HEK293T (cell line): ENCODE measurements at regions not wholly inside any gene's neighbourhood (a gene's known extent, or its start where the extent isn't known, plus 50 kb on each side); places are given as distances from the start of the nearest gene placed in this dataset.

ENCODE experiments used
- CTCF ChIA-PET: fragments of 350-600 bp; formaldehyde crosslinking; extraction: SDS; loops from one replicate; lab custom pipeline; 2021; ENCODE audit warnings: antibody characterized with exemption, inconsistent platforms; lab: Yijun Ruan, JAX
- POLR2A ChIA-PET: fragments of 350-600 bp; formaldehyde crosslinking; extraction: SDS; loops from one replicate; lab custom pipeline; 2020; ENCODE audit warnings: antibody characterized with exemption, inconsistent platforms; lab: Yijun Ruan, JAX
- DNase-seq: peaks from one replicate; pipeline ENCODE4 v3.0.0; 2012; ENCODE audit warnings: mixed read lengths; ENCODE audit errors: extremely low spot score
- ARNT ChIP-seq: fragments of 450-650 bp; IDR thresholded peaks from 2 replicates; pipeline ENCODE4 v1.6.1; 2017; ENCODE audit warnings: mild to moderate bottlenecking
- BHLHE40 ChIP-seq: fragments of 450-650 bp; IDR thresholded peaks from 2 replicates; pipeline ENCODE4 v1.6.1; 2016; ENCODE audit warnings: mild to moderate bottlenecking, moderate library complexity, borderline replicate concordance
- CTBP1 ChIP-seq: fragments of 450-650 bp; IDR thresholded peaks from 2 replicates; pipeline ENCODE4 v1.6.1; 2016; ENCODE audit warnings: borderline replicate concordance
- ELF4 ChIP-seq: fragments of 450-650 bp; IDR thresholded peaks from 2 replicates; pipeline ENCODE4 v1.6.1; 2017; ENCODE audit warnings: antibody characterized with exemption
- FOXA1 ChIP-seq: fragments of 450-650 bp; IDR thresholded peaks from 2 replicates; pipeline ENCODE4 v1.6.1; 2016; ENCODE audit warnings: mild to moderate bottlenecking
- FOXK2 ChIP-seq: fragments of 450-650 bp; IDR thresholded peaks from 2 replicates; pipeline ENCODE4 v1.6.1; 2016; ENCODE audit warnings: mild to moderate bottlenecking
- FOXM1 ChIP-seq: fragments of 450-650 bp; IDR thresholded peaks from 2 replicates; pipeline ENCODE4 v1.6.1; 2017; ENCODE audit warnings: mild to moderate bottlenecking, borderline replicate concordance
- HDGF ChIP-seq: fragments of 450-650 bp; IDR thresholded peaks from 2 replicates; pipeline ENCODE4 v1.6.1; 2017; ENCODE audit warnings: antibody characterized with exemption, borderline replicate concordance
- L3MBTL2 ChIP-seq: fragments of 450-650 bp; conservative IDR thresholded peaks from 2 replicates; pipeline ENCODE4 v1.6.1; 2016; ENCODE audit warnings: mild to moderate bottlenecking
- LEF1 ChIP-seq: fragments of 450-650 bp; IDR thresholded peaks from 2 replicates; pipeline ENCODE4 v1.6.1; 2017; ENCODE audit warnings: mild to moderate bottlenecking, borderline replicate concordance
- NFRKB ChIP-seq: fragments of 450-650 bp; IDR thresholded peaks from 2 replicates; pipeline ENCODE4 v1.6.1; 2016; ENCODE audit warnings: mild to moderate bottlenecking, moderate library complexity
- PKNOX1 ChIP-seq: fragments of 450-650 bp; IDR thresholded peaks from 2 replicates; pipeline ENCODE4 v1.6.1; 2016
- SP1 ChIP-seq: fragments of 450-650 bp; IDR thresholded peaks from 2 replicates; pipeline ENCODE4 v1.6.1; 2017
- SUZ12 ChIP-seq: fragments of 450-650 bp; IDR thresholded peaks from 2 replicates; pipeline ENCODE4 v1.6.1; 2016; ENCODE audit warnings: mild to moderate bottlenecking
- TARDBP ChIP-seq: fragments of 450-650 bp; IDR thresholded peaks from 2 replicates; pipeline ENCODE4 v1.6.1; 2016
- ZNF384 ChIP-seq: fragments of 450-650 bp; IDR thresholded peaks from 2 replicates; pipeline ENCODE4 v1.6.1; 2016

- no peak for DNase-seq
- CTCF ChIA-PET: no interaction called here
- TF ChIP-seq SUZ12 (no peak), FOXK2 (no peak), NFRKB (no peak), HDGF (no peak), L3MBTL2 (no peak), PKNOX1 (no peak), ZNF384 (no peak), CTBP1 (no peak), FOXA1 (no peak), LEF1 (no peak), SP1 (no peak), FOXM1 (no peak), ARNT (no peak), BHLHE40 (no peak)
- POLR2A ChIA-PET: no interaction called here
These were observed 1067.6 kb upstream of the ACVR2A start for GRCh38 chr2:146777181-146777580.

- CTCF ChIA-PET: interaction anchor here (0.8 kb wide), 1 partner anchor 45 kb away, joined by 3 read pairs; no protein-coding TSS in a partner anchor
- no peak for DNase-seq
- TF ChIP-seq ELF4: no peak
- POLR2A ChIA-PET: no interaction called here
These were observed 1068.2 kb upstream of the ACVR2A start for GRCh38 chr2:146776596-146776995.

GRCh38 chr2:146771531-146771930, 1073.3 kb upstream of the ACVR2A start:
- ChIA-PET CTCF (no interaction called here), POLR2A (no interaction called here)
- TF ChIP-seq FOXM1 (no peak), CTBP1 (no peak), ARNT (no peak), L3MBTL2 (no peak), PKNOX1 (no peak), FOXA1 (no peak), TARDBP (no peak), SP1 (no peak), FOXK2 (no peak), ELF4 (no peak), SUZ12 (no peak), BHLHE40 (no peak), LEF1 (no peak), ZNF384 (no peak), NFRKB (no peak), HDGF (no peak)
- DNase-seq: no peak

GRCh38 chr2:146764301-146764700, 1080.5 kb upstream of the ACVR2A start:
- ChIA-PET CTCF (no interaction called here), POLR2A (no interaction called here)
- DNase-seq: no peak
- TF ChIP-seq TARDBP (no peak), ELF4 (no peak), PKNOX1 (no peak), SP1 (no peak), FOXM1 (no peak), BHLHE40 (no peak), ZNF384 (no peak)

GRCh38 chr2:146762786-146763185, 1082.0 kb upstream of the ACVR2A start:
- ChIA-PET POLR2A (no interaction called here), CTCF (no interaction called here)
- TF ChIP-seq SP1 (no peak), NFRKB (no peak), SUZ12 (no peak), LEF1 (no peak), PKNOX1 (no peak), L3MBTL2 (no peak), HDGF (no peak), CTBP1 (no peak), ELF4 (no peak), ARNT (no peak), BHLHE40 (no peak), FOXK2 (no peak), ZNF384 (no peak), TARDBP (no peak), FOXA1 (no peak)
- DNase-seq: no peak

GRCh38 chr2:146754606-146755005, 1090.2 kb upstream of the ACVR2A start:
- ChIA-PET CTCF (interaction anchor here (0.6 kb wide), 1 partner anchor 229 kb away, joined by 4 read pairs; no protein-coding TSS in a partner anchor), POLR2A (no interaction called here)
- no peak for TF ChIP-seq FOXA1
- TF ChIP-seq PKNOX1: no peak
- no peak for TF ChIP-seq BHLHE40
- TF ChIP-seq NFRKB: no peak
- TF ChIP-seq SUZ12: no peak
- no peak for TF ChIP-seq CTBP1
- no peak for TF ChIP-seq FOXM1
- TF ChIP-seq ARNT: no peak
- no peak for TF ChIP-seq TARDBP
- TF ChIP-seq LEF1: no peak
- TF ChIP-seq SP1: no peak
- no peak for TF ChIP-seq ZNF384
- no peak for TF ChIP-seq HDGF
- TF ChIP-seq FOXK2: no peak
- TF ChIP-seq L3MBTL2: no peak
- no peak for TF ChIP-seq ELF4
- no peak for DNase-seq
